Suppressor macrophage (primary cell): ENCODE measurements at regions not wholly inside any gene's neighbourhood (a gene's known extent, or its start where the extent isn't known, plus 50 kb on each side); places are given as distances from the start of the nearest gene placed in this dataset.

Experiments used
- DNase-seq, 4 experiments: peaks; one replicate each; pipeline ENCODE4 v3.0.0-alpha.2; 2020 to 2022

GRCh38 chrX:20369468-20369867, 102.8 kb upstream of the RPS6KA3 start:
- no peak for DNase-seq

GRCh38 chrX:20364238-20364637, 97.5 kb upstream of the RPS6KA3 start:
- DNase-seq: no peak

- no peak for DNase-seq
These were observed 96.6 kb upstream of the RPS6KA3 start for GRCh38 chrX:20363275-20363674.

- peak; percentile 62 to 88 (median 66) for DNase-seq
These were observed 95.9 kb upstream of the RPS6KA3 start for GRCh38 chrX:20362268-20363267.

- no peak for DNase-seq
These were observed 95.2 kb upstream of the RPS6KA3 start for GRCh38 chrX:20361890-20362262.

GRCh38 chrX:20361081-20361889, 94.6 kb upstream of the RPS6KA3 start:
- peak in 3 of 4 experiments; percentile 21 to 46 (median 32) for DNase-seq

- no peak for DNase-seq
These were observed 88.5 kb upstream of the RPS6KA3 start for GRCh38 chrX:20355187-20355586.

GRCh38 chrX:20354505-20354904, 87.8 kb upstream of the RPS6KA3 start:
- DNase-seq: no peak

- DNase-seq: no peak
These were observed 86.2 kb upstream of the RPS6KA3 start for GRCh38 chrX:20352935-20353336.

- no peak for DNase-seq
These were observed 85.8 kb upstream of the RPS6KA3 start for GRCh38 chrX:20352504-20352903.

GRCh38 chrX:20350596-20350995, 83.9 kb upstream of the RPS6KA3 start:
- DNase-seq: peak; percentile 2 to 53 (median 48)

GRCh38 chrX:20348139-20348538, 81.4 kb upstream of the RPS6KA3 start:
- DNase-seq: no peak

- DNase-seq: no peak
These were observed 80.8 kb upstream of the RPS6KA3 start for GRCh38 chrX:20347481-20347880.

GRCh38 chrX:20333672-20334071, 67.0 kb upstream of the RPS6KA3 start:
- no peak for DNase-seq

GRCh38 chrX:20330545-20330944, 63.8 kb upstream of the RPS6KA3 start:
- no peak for DNase-seq

- no peak for DNase-seq
These were observed 62.7 kb upstream of the RPS6KA3 start for GRCh38 chrX:20329435-20329834.

GRCh38 chrX:20325786-20326388, 59.2 kb upstream of the RPS6KA3 start:
- DNase-seq: no peak

- DNase-seq: no peak
These were observed 56.2 kb upstream of the RPS6KA3 start for GRCh38 chrX:20322887-20323286.

- peak; percentile 64 to 79 (median 74) for DNase-seq
These were observed 53.9 kb upstream of the RPS6KA3 start for GRCh38 chrX:20320461-20321159.

GRCh38 chrX:20319054-20319453, 52.3 kb upstream of the RPS6KA3 start:
- DNase-seq: no peak

- DNase-seq: peak in 1 of 4 experiments; percentile 1
These were observed 51.2 kb upstream of the RPS6KA3 start for GRCh38 chrX:20317873-20318272.
